SK-N-SH (cell line): ENCODE measurements at regions not wholly inside any gene's neighbourhood (a gene's known extent, or its start where the extent isn't known, plus 50 kb on each side); places are given as distances from the start of the nearest gene placed in this dataset.

Experiments used
- CTCF ChIA-PET: fragments of 300-600, 350-600 bp; formaldehyde crosslinking; extraction: SDS; loops from one replicate; lab custom pipeline; 2021; lab: Yijun Ruan, JAX
- POLR2A ChIA-PET: fragments of 350-600 bp; sonication (Branson Sonifier 250); formaldehyde crosslinking; extraction: SDS; loops from one replicate; lab custom pipeline; 2020; ENCODE audit warnings: antibody characterized with exemption, inconsistent platforms; lab: Yijun Ruan, JAX
- DNase-seq: peaks from one replicate; pipeline ENCODE4 v3.0.0; 2012
- H2AFZ ChIP-seq: fragments of 200-600 bp; sonication (generic); 2 replicates; pipeline ENCODE4 v1.8.1; 2016; ENCODE audit warnings: antibody characterized with exemption, mild to moderate bottlenecking, low read depth
- H3F3A ChIP-seq: fragments of 200-600 bp; sonication (generic); replicated peaks from 2 replicates; pipeline ENCODE3; 2016; ENCODE audit warnings: antibody characterized with exemption, mild to moderate bottlenecking; ENCODE audit not compliant: insufficient read depth
- H3K27ac ChIP-seq, 2 experiments: fragments of 200-500 bp in 1 of 2; fragments of 200-600 bp in 1 of 2; sonication (Bioruptor generic) in 1 of 2; sonication (generic), shearing (Covaris generic) in 1 of 2; 2 replicates each; pipeline versions ENCODE4 v1.5.1 to v1.6.1; 2014 to 2016; ENCODE audit warnings: low read depth in 2 of 2, inconsistent platforms in 1 of 2, low read length in 1 of 2, mild to moderate bottlenecking in 1 of 2, mixed read lengths in 1 of 2
- H3K27me3 ChIP-seq: fragments of 200-600 bp; sonication (generic), shearing (Covaris generic); 2 replicates; pipeline ENCODE4 v1.6.1; 2016; ENCODE audit warnings: mixed run types; ENCODE audit not compliant: insufficient read depth
- H3K36me3 ChIP-seq, 2 experiments: fragments of 200-500 bp in 1 of 2; fragments of 200-600 bp in 1 of 2; sonication (Bioruptor generic) in 1 of 2; sonication (generic) in 1 of 2; replicated peaks in 1 of 2; 2 replicates each; pipeline versions ENCODE3 to v1.5.1; 2014 to 2016; ENCODE audit warnings: low read length in 1 of 2, mild to moderate bottlenecking in 1 of 2; ENCODE audit not compliant: insufficient read depth in 2 of 2, control insufficient read depth in 1 of 2
- H3K4me1 ChIP-seq, 2 experiments: fragments of 200-500 bp in 1 of 2; fragments of 200-600 bp in 1 of 2; sonication (Bioruptor generic) in 1 of 2; sonication (generic), shearing (Covaris generic) in 1 of 2; 2 replicates each; pipeline versions ENCODE4 v1.5.1 to v1.6.1; 2014 to 2016; ENCODE audit warnings: low read depth in 1 of 2, low read length in 1 of 2, mixed run types in 1 of 2; ENCODE audit not compliant: insufficient read depth in 2 of 2, control insufficient read depth in 1 of 2
- H3K4me2 ChIP-seq: fragments of 200-600 bp; sonication (generic), shearing (Covaris generic); 2 replicates; pipeline ENCODE4 v1.6.1; 2017; ENCODE audit warnings: mixed run types
- H3K4me3 ChIP-seq, 2 experiments: fragments of 200-500 bp in 1 of 2; fragments of 200-600 bp in 1 of 2; sonication (Bioruptor generic) in 1 of 2; sonication (generic), shearing (Covaris generic) in 1 of 2; 2 replicates each; pipeline versions ENCODE4 v1.5.1 to v1.8.1; 2014 to 2016; ENCODE audit warnings: low read depth in 2 of 2, inconsistent platforms in 1 of 2, low read length in 1 of 2, mild to moderate bottlenecking in 1 of 2, mixed read lengths in 1 of 2, moderate library complexity in 1 of 2
- H3K79me2 ChIP-seq: fragments of 200-600 bp; sonication (generic); 2 replicates; pipeline ENCODE4 v1.8.1; 2017; ENCODE audit warnings: mild to moderate bottlenecking; ENCODE audit not compliant: insufficient read depth
- H3K9ac ChIP-seq: fragments of 200-600 bp; sonication (generic); 2 replicates; pipeline ENCODE4 v1.6.1; 2017; ENCODE audit warnings: mixed run types
- H3K9me2 ChIP-seq: fragments of 200-600 bp; sonication (generic); 2 replicates; pipeline ENCODE4 v1.6.1; 2017; ENCODE audit warnings: mixed run types
- H3K9me3 ChIP-seq: fragments of 200-600 bp; sonication (generic); 2 replicates; pipeline ENCODE4 v1.6.1; 2017; ENCODE audit warnings: mixed run types, mild to moderate bottlenecking, moderate library complexity
- H4K20me1 ChIP-seq: fragments of 200-600 bp; sonication (generic); 2 replicates; pipeline ENCODE4 v1.6.1; 2017; ENCODE audit warnings: mild to moderate bottlenecking, mixed run types; ENCODE audit not compliant: insufficient read depth
- ELF1 ChIP-seq: IDR thresholded peaks from 2 replicates; pipeline ENCODE4 v1.4.0; 2012
- EZH2phosphoT487 ChIP-seq: fragments of 200-600 bp; sonication (generic); IDR thresholded peaks from 2 replicates; pipeline ENCODE4 v1.6.1; 2017; ENCODE audit warnings: low read depth, mixed run types, mild to moderate bottlenecking, antibody characterized with exemption, moderate library complexity, borderline replicate concordance
- FOSL2 ChIP-seq: IDR thresholded peaks from 2 replicates; pipeline ENCODE4 v1.4.0; 2012; ENCODE audit warnings: low read depth, mild to moderate bottlenecking, moderate library complexity, borderline replicate concordance
- FOXJ3 ChIP-seq: sonication (generic); formaldehyde crosslinking; IDR thresholded peaks from 2 replicates; pipeline ENCODE4 v1.5.1; 2020; ENCODE audit warnings: mild to moderate bottlenecking, missing genetic modification reagents
- GATA2 ChIP-seq: sonication (generic); formaldehyde crosslinking; IDR thresholded peaks from 2 replicates; pipeline ENCODE4 v1.5.0; 2020; ENCODE audit warnings: mild to moderate bottlenecking, missing genetic modification reagents
- MEF2A ChIP-seq: IDR thresholded peaks from 2 replicates; pipeline ENCODE4 v1.4.0; 2012; ENCODE audit warnings: low read depth, borderline replicate concordance
- MXI1 ChIP-seq: IDR thresholded peaks from 2 replicates; pipeline ENCODE4 v1.6.1; 2012; ENCODE audit warnings: mild to moderate bottlenecking, low read depth, low read length, improper control_type of control experiment
- NRF1 ChIP-seq: IDR thresholded peaks from 2 replicates; pipeline ENCODE4 v1.6.1; 2012; ENCODE audit warnings: low read depth, mild to moderate bottlenecking, low read length
- RAD21 ChIP-seq: IDR thresholded peaks from 2 replicates; pipeline ENCODE4 v1.6.1; 2012; ENCODE audit warnings: mild to moderate bottlenecking, low read length
- REST ChIP-seq: IDR thresholded peaks from 2 replicates; pipeline ENCODE4 v1.6.1; 2012; ENCODE audit warnings: mild to moderate bottlenecking, low read depth, low read length, moderate library complexity
- SIN3A ChIP-seq: IDR thresholded peaks from 2 replicates; pipeline ENCODE4 v1.6.1; 2012; ENCODE audit warnings: low read depth, mild to moderate bottlenecking, low read length, moderate library complexity, borderline replicate concordance
- USF2 ChIP-seq: fragments of 150-350 bp; IDR thresholded peaks from 2 replicates; pipeline ENCODE4 v1.6.1; 2017; ENCODE audit warnings: antibody characterized with exemption, low read length, low read depth, borderline replicate concordance
- WGBS: methylation state at CpG from one replicate; pipeline ENCODE4 v1.1.6; 2017; ENCODE audit warnings: low lambda C conversion rate; 5-methylcytosine and 5-hydroxymethylcytosine counted together
- small RNA-seq, 7 experiments: library from RNA; depleted of rRNA; stranded (forward); fragments of <200 nt; gene quantifications; one replicate each; pipeline ENCODE3, GENCODE V24; 2012

GRCh38 chr2:14572633-14573032, 59.9 kb upstream of the LRATD1 start:
- Histone ChIP-seq H2AFZ (no peak overlapping the region), H3K9ac (no peak overlapping the region), H3K4me1 (no peaks in the 10 kb centered on the region), H3K36me3 (no peaks in the 10 kb centered on the region), H3F3A (no peaks in the 10 kb centered on the region), H3K27ac (no peak overlapping the region), H3K79me2 (no peaks in the 10 kb centered on the region), H3K4me3 (no peak overlapping the region), H3K27me3 (no peaks in the 10 kb centered on the region), H3K9me2 (no peaks in the 10 kb centered on the region), H4K20me1 (no peaks in the 10 kb centered on the region), H3K9me3 (no peaks in the 10 kb centered on the region), H3K4me2 (no peak overlapping the region)
- no peak for TF ChIP-seq FOXJ3
- no peak for TF ChIP-seq USF2
- TF ChIP-seq FOSL2, result no peak
- TF ChIP-seq SIN3A, result no peak
- TF ChIP-seq EZH2phosphoT487, result no peak
- POLR2A ChIA-PET, result no interaction called here
- 28% methylated on average over 2 of the region's 2 CpGs for WGBS
- CTCF ChIA-PET, result interaction anchor here (1.2 kb wide), 1 partner anchor 12 kb away, joined by 4 read pairs; no protein-coding TSS in a partner anchor
- DNase-seq, result no peak

- no peak overlapping the region for H3K4me3 ChIP-seq
- no peaks in the 10 kb centered on the region for H3K79me2 ChIP-seq
- no peaks in the 10 kb centered on the region for H3K4me1 ChIP-seq
- no peak overlapping the region for H2AFZ ChIP-seq
- ChIA-PET POLR2A (no interaction called here), CTCF (no interaction called here)
- no peaks in the 10 kb centered on the region for H3K9me2 ChIP-seq
- H3K27me3 ChIP-seq, result no peaks in the 10 kb centered on the region
- H4K20me1 ChIP-seq, result no peaks in the 10 kb centered on the region
- TF ChIP-seq MEF2A (no peak), REST (no peak), FOSL2 (no peak), GATA2 (no peak), ELF1 (no peak), RAD21 (no peak), MXI1 (no peak), NRF1 (no peak)
- no peaks in the 10 kb centered on the region for H3K9me3 ChIP-seq
- H3K4me2 ChIP-seq, result no peak overlapping the region
- H3K9ac ChIP-seq, result no peak overlapping the region
- no peak overlapping the region for H3K27ac ChIP-seq
- WGBS, result 32% methylated on average over 4 of the region's 4 CpGs
- no peaks in the 10 kb centered on the region for H3K36me3 ChIP-seq
- no peak for DNase-seq
- no peaks in the 10 kb centered on the region for H3F3A ChIP-seq
Observed at GRCh38 chr2:14577843-14578242, 54.7 kb upstream of the LRATD1 start.

Small RNA genes lying in the stretch of these regions (small RNA-seq; reads per million reads assigned to genes)
- gene RF00017 (0 reads per million in 7 experiments), gene RNU6-1288P (0 reads per million in 7 experiments)
